22Rv1 (cell line): ENCODE measurements at regions not wholly inside any gene's neighbourhood (a gene's known extent, or its start where the extent isn't known, plus 50 kb on each side); places are given as distances from the start of the nearest gene placed in this dataset.

ENCODE experiments used
- CTCF ChIP-seq: fragments of 450-650 bp; IDR thresholded peaks from 2 replicates; pipeline ENCODE4 v1.5.1; 2017; ENCODE audit warnings: mild to moderate bottlenecking
- ZFX ChIP-seq: fragments of 450-650 bp; IDR thresholded peaks from 2 replicates; pipeline ENCODE4 v1.6.1; 2017; ENCODE audit warnings: antibody characterized with exemption, borderline replicate concordance

DNA sequence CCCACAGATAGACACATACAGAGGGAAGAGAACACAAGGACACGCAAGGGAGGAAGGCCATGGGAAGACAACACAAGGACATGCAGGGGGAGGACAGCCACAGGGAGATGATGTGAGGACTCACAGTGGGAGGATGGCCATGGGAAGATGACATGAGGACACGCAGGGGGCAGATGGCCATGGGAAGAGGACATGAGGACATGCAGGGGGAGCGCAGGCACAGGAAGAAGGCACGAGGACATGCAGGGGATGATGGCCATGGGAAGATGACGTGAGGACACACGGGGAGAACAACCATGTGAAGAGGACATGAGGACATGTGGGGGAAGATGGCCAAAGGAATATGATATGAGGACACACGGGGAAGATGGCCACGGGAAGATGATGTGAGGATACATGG, 84.7 kb downstream of the UQCRFS1 start:
- TF ChIP-seq CTCF (no peak), ZFX (no peak)
